Subcutaneous abdominal adipose tissue (tissue), 5 donors: ENCODE measurements at regions not wholly inside any gene's neighbourhood (a gene's known extent, or its start where the extent isn't known, plus 50 kb on each side); places are given as distances from the start of the nearest gene placed in this dataset.

ENCODE experiments used
- H3K27ac ChIP-seq: one replicate; pipeline ENCODE4 v1.7.0; 2013; ENCODE audit warnings: low read depth, mild to moderate bottlenecking, inconsistent platforms, low read length, moderate library complexity
- H3K27me3 ChIP-seq, 5 donors: one replicate each; pipeline ENCODE4 v1.7.0; 2013; ENCODE audit warnings: low read length in 5 of 5, inconsistent platforms in 1 of 5; ENCODE audit not compliant: control insufficient read depth in 5 of 5, insufficient read depth in 4 of 5
- H3K36me3 ChIP-seq, 5 donors: one replicate each; pipeline ENCODE4 v1.7.0; 2013; ENCODE audit warnings: low read length in 5 of 5; ENCODE audit not compliant: control insufficient read depth in 5 of 5, insufficient read depth in 5 of 5
- H3K4me1 ChIP-seq, 5 donors: one replicate each; pipeline ENCODE4 v1.7.0; 2013; ENCODE audit warnings: low read length in 5 of 5, mild to moderate bottlenecking in 3 of 5, moderate library complexity in 1 of 5; ENCODE audit not compliant: control insufficient read depth in 5 of 5, insufficient read depth in 5 of 5
- H3K4me3 ChIP-seq, 5 donors: one replicate each; pipeline ENCODE4 v1.7.0; 2013; ENCODE audit warnings: low read length in 5 of 5, low read depth in 1 of 5
- H3K9ac ChIP-seq, 5 donors: one replicate each; pipeline ENCODE4 v1.7.0; 2013; ENCODE audit warnings: low read length in 5 of 5, mild to moderate bottlenecking in 4 of 5, moderate library complexity in 3 of 5
- H3K9me3 ChIP-seq, 5 donors: one replicate each; pipeline ENCODE4 v1.7.0; 2013; ENCODE audit warnings: low read length in 5 of 5; ENCODE audit not compliant: control insufficient read depth in 5 of 5
- donor health status: healthy.
- donor health status: healthy.
- donor health status: healthy.
- donor health status: healthy.
- donor health status: healthy.

DNA sequence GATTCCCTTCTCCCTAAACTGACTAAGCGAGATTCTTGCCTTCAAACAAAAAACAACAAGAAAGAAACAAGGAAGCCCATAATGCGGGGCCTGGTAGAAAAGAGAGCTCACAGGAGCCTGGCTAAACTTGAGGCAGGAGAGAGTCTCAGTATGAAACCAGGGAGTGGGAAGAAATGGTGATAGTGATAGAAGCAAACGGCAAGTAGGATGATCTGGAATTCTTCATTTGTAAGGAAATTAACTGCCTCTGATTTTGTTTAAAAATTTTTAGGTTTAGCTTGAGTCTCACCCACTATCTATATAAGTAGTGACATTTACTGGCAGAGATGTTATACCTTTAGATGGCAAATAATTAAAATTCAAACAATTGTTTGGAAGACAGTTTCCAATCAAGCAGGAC is 1356.5 kb upstream of the LRRTM1 start:
- Histone ChIP-seq H3K9ac (no peak overlapping the region), H3K27me3 (no peaks in the 10 kb centered on the region), H3K27ac (no peak overlapping the region), H3K36me3 (no peaks in the 10 kb centered on the region), H3K9me3 (peaks cover 3 to 25% (median 18%) of the 10 kb centered on the region in 5 donors), H3K4me1 (no peaks in the 10 kb centered on the region), H3K4me3 (no peak overlapping the region)

DNA sequence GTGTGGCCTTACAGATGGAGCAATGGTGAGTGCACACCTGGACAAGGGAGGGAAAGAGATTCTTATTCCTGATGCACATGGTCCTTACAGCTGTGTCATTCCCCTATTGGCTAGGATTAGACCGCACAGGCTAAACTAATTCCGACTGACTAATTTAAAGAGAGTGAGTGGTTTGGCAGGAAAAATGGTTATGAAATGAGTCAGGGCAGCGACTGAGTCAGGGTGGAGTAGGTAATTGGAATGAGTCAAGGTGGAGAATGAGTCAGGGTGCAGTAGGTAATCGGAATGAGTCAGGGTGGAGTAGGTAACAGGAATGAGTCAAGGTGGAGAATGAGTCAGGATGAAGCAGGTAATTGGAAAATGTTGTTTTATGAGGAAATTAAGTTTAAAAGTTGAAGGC is 1353.7 kb upstream of the LRRTM1 start:
- Histone ChIP-seq H3K27ac (no peak overlapping the region), H3K36me3 (no peaks in the 10 kb centered on the region), H3K4me3 (peak overlapping the region in 3 of 5 donors; percentile 7 to 22 (median 14)), H3K27me3 (no peaks in the 10 kb centered on the region), H3K9ac (no peak overlapping the region), H3K9me3 (peaks cover 3 to 25% (median 21%) of the 10 kb centered on the region in 5 donors), H3K4me1 (no peaks in the 10 kb centered on the region)

DNA sequence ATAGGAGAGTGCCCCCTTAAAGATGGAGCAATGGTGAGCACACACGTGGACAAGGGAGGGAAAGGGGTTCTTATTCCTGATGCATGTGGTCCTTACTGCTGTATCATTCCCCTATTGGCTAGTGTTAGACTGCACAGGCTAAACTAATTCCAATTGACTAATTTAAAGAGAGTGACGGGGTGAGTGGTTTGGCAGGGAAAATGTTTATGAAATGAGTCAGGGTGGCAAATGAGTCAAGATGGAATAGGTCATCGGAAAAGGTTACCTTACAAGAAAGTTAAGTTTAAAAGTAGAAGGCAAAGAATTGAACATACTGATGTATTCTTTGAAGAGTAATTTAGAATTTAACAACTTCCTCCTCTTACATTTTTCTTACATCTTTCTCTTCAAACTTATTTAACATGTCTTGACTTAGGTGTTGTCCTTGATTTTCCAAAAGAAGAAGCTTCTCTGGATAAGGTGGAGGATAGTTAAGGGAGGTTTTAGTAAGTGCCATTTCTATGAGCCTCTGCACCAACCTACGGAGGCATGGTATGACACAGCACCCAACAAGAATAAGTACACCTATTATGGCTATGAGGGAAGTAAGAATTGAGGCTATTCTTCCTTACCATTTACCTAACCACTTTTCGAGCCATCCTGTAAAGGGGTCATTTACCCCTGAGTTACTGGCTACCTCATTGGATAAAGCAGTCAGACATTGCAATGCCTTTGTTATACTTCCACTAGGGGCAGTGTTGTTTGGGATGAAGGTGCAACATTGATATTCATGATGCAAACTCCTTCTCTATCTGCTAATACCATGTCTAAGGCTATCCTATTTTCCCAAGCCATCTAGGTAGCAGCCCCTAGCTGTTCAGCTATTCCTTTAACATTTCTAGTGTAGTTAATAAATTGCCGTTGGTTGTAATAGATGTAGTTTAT is 1345.8 kb upstream of the LRRTM1 start:
- H3K9me3 ChIP-seq = peaks cover 0 to 11% (median 0%) of the 10 kb centered on the region in 5 donors
- H3K4me1 ChIP-seq = no peaks in the 10 kb centered on the region
- H3K9ac ChIP-seq = no peak overlapping the region
- no peak overlapping the region for H3K4me3 ChIP-seq
- H3K27me3 ChIP-seq = no peaks in the 10 kb centered on the region
- no peaks in the 10 kb centered on the region for H3K36me3 ChIP-seq
- no peak overlapping the region for H3K27ac ChIP-seq

DNA sequence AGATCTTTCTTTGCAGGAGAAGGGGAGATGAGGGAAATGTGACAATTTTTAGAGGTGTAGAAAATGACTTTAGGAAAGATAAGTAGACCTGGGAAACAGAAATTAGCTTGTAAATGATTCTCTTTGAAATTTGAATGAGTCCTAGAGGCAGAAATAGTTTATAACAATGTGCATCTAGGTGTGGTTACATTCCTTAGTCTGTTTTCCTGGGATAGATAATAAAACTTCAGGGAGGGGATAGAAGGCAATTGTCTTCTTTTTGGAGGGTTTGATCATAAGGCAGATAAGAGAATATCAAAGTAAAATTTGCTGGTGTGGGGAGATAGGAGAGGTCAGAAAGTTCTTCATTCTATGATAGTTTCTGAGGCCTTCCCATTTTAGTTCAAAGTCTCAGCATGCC is 1344.3 kb upstream of the LRRTM1 start:
- peaks cover 0 to 7% (median 0%) of the 10 kb centered on the region in 5 donors for H3K9me3 ChIP-seq
- H3K9ac ChIP-seq = no peak overlapping the region
- no peaks in the 10 kb centered on the region for H3K4me1 ChIP-seq
- H3K4me3 ChIP-seq = no peak overlapping the region
- H3K27ac ChIP-seq = no peak overlapping the region
- no peaks in the 10 kb centered on the region for H3K36me3 ChIP-seq
- no peaks in the 10 kb centered on the region for H3K27me3 ChIP-seq

DNA sequence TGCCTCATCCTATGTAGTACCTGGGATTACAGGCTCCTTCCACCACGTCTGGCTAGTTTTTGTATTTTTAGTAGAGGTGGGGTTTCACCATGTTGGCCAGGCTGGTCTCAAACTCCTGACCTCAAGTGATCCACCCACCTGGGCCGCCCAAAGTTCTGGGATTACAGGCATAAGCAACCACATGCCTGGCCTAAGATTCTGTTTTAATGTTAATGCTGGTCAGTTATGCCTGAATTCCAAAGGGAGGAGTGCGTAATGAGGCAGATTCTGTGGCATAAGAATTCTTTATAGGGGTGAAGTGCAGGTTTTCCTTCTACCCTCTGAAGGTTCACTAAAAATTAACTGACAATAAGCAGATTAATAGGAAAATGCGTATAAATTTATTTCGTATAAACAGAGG is 1343.8 kb upstream of the LRRTM1 start:
- Histone ChIP-seq H3K4me3 (no peak overlapping the region), H3K4me1 (no peaks in the 10 kb centered on the region), H3K27me3 (no peaks in the 10 kb centered on the region), H3K36me3 (no peaks in the 10 kb centered on the region), H3K27ac (no peak overlapping the region), H3K9ac (no peak overlapping the region), H3K9me3 (peaks cover 0 to 7% (median 0%) of the 10 kb centered on the region in 5 donors)

DNA sequence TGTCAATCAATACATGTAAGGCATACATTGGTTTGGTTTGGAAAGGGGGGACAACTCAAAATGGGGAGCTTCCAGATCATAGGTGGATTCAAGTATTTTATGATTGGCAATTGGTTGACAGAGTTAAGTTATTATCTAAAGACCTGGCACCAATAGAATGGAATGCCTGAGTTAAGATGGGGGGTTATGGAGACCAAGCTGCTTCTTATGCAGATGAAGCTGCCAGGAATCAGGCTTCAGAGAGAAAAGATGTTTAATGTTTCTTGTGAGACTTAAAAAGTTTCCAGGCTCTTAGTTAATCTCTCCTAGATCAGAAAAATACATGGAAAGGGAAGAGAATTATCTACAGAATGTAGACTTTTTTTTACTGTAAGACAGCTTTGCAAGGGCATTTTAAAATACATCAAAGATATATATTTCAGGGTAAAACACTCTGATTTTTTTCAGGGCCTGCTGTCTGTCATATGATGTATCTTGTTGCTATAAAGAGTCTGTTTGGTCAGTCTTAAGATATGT is 1343.2 kb upstream of the LRRTM1 start:
- H3K4me3 ChIP-seq = no peak overlapping the region
- H3K27me3 ChIP-seq = no peaks in the 10 kb centered on the region
- no peak overlapping the region for H3K27ac ChIP-seq
- H3K9me3 ChIP-seq = peaks cover 0 to 7% (median 0%) of the 10 kb centered on the region in 5 donors
- no peak overlapping the region for H3K9ac ChIP-seq
- no peaks in the 10 kb centered on the region for H3K36me3 ChIP-seq
- no peaks in the 10 kb centered on the region for H3K4me1 ChIP-seq

DNA sequence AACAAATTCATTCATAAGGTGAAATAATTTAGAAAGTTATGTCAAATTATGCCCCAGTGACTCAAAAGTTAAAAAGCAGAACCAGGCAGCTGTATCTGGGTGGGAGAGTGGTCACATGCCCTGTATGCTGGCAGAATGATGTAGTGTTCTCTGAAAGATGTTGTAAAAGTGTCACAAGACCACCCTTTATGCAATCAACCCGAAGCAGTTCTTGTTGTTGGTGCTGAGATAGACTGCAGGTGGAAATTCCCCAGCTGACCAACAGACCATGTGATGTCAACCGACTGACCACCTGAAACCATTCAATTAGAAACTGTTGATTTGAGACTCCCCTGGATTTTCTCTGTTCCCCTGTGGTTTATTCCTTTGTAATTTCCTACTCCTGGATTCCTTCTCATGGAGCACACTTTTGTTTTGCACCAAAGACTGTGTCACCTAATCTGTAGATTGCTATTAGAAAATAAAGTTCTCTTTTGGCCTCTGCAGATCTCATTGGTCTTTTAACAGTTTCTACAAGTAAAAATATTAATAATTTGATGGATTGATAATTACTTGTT is 1341.3 kb upstream of the LRRTM1 start:
- H3K27ac ChIP-seq = no peak overlapping the region
- H3K4me3 ChIP-seq = no peak overlapping the region
- no peaks in the 10 kb centered on the region for H3K27me3 ChIP-seq
- peaks cover 0 to 5% (median 0%) of the 10 kb centered on the region in 5 donors for H3K9me3 ChIP-seq
- no peak overlapping the region for H3K9ac ChIP-seq
- no peaks in the 10 kb centered on the region for H3K36me3 ChIP-seq
- no peaks in the 10 kb centered on the region for H3K4me1 ChIP-seq

DNA sequence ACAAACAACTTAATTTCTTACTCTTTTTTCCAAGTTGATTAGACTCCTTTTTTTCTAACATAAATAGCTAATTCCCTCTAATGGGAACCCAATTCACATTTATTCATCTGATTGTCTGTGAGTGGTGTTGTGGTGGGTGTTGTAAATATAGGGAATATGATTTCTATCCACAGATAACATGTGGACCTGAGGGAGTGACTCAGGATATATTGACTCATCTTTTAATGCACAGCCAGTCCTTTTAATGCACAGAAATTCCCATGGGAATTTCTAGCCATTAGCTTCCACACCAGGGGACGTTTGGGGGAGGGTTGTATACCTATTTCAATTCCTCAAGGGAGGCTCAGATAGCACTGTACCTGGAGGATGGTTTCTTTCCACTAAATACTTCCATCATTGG is 1339.6 kb upstream of the LRRTM1 start:
- no peak overlapping the region for H3K4me3 ChIP-seq
- no peaks in the 10 kb centered on the region for H3K27me3 ChIP-seq
- H3K4me1 ChIP-seq = no peaks in the 10 kb centered on the region
- H3K36me3 ChIP-seq = no peaks in the 10 kb centered on the region
- no peaks in the 10 kb centered on the region for H3K9me3 ChIP-seq
- H3K27ac ChIP-seq = no peak overlapping the region
- no peak overlapping the region for H3K9ac ChIP-seq

DNA sequence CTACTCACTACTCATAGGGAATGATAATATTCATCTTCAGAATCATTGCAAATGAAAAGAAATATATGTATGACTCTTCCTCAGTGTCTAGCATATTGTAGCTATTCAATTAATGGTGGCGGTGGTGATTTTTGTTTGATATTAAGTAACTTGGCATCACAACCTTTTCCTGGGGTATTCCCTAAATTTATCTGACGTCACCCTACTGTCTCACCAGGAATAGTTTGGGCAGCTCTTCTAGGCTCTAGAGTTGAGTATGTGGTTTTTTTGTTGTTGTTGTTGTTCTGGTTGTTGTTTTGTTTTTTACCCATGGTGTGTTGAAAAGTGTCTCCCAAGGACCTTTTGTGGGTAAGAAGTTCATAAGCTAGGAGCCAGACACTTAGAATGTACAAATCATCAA is 1320.3 kb upstream of the LRRTM1 start:
- Histone ChIP-seq H3K9ac (no peak overlapping the region), H3K27ac (no peak overlapping the region), H3K27me3 (no peaks in the 10 kb centered on the region), H3K4me1 (no peaks in the 10 kb centered on the region), H3K9me3 (peaks cover 0 to 3% (median 0%) of the 10 kb centered on the region in 5 donors), H3K36me3 (no peaks in the 10 kb centered on the region), H3K4me3 (no peak overlapping the region)

DNA sequence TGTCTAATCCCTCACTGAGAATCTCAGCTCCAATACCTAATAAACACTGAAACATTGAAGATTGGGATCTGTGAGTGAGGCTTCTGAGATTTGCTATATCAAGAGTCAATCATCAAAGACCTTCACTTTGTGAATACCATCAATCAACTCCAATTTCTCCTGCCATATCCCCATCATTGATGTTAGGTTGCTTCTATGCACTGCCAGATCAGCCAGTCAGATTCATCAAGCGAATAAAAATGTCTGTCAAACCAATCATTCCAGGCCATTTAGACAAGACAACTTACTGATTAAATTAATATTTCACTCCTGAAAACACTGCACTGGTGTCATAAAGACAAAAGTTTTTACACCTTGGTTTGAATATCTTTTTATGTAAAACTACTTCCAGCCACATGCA is 1295.5 kb upstream of the LRRTM1 start:
- H3K4me1 ChIP-seq = no peaks in the 10 kb centered on the region
- no peaks in the 10 kb centered on the region for H3K27me3 ChIP-seq
- H3K9me3 ChIP-seq = peaks cover 0 to 4% (median 0%) of the 10 kb centered on the region in 5 donors
- H3K4me3 ChIP-seq = no peak overlapping the region
- no peak overlapping the region for H3K27ac ChIP-seq
- no peak overlapping the region for H3K9ac ChIP-seq
- no peaks in the 10 kb centered on the region for H3K36me3 ChIP-seq
